ENCODE measurements at regions not wholly inside any gene's neighbourhood (a gene's known extent, or its start where the extent isn't known, plus 50 kb on each side); places are given as distances from the start of the nearest gene placed in this dataset.

DNA sequence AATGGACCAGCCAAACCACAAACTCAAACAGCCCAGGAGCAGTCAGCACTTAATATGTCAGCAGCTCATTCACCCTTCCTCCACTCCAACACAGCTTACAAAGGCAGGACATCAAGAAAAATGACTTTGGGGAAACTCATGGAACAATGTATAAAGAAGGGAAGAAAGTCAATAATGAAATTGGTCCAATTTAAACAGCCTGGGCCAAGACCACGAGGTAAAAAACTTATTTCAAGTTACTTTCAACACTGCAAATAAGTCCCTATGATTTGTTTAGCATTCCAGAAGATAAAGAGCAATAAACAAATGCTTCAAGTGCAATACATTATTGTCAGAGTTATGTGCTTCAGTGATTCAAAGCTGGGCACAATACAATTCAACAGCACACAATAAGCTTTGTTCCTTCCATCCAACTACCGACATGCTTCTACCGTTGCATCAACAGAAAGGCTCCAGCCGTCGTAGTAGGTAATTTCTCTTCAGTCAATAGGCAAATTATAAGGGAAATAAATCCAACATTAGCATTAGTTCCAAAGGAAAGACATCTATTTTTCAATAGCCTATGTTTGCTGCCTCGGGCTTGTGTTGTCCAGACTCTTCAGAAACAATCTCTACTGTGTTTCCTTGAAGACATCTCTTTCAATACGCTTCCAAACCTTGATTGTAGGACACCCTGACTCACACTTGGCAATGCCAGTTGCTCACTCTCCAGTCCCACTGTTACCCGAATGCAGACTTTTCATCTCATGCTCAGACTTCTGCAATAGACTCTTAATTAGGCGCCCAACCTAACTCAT lies 225.7 kb downstream of the NUAK1 start:
- no peak for DNase-seq (ENCODE audit: extremely low read depth, low read depth)
- TF ChIP-seq CTCF (IDR thresholded peaks at IDR 0.05; ENCODE audit: low read depth, low read length, missing control alignments) = no peak

DNA sequence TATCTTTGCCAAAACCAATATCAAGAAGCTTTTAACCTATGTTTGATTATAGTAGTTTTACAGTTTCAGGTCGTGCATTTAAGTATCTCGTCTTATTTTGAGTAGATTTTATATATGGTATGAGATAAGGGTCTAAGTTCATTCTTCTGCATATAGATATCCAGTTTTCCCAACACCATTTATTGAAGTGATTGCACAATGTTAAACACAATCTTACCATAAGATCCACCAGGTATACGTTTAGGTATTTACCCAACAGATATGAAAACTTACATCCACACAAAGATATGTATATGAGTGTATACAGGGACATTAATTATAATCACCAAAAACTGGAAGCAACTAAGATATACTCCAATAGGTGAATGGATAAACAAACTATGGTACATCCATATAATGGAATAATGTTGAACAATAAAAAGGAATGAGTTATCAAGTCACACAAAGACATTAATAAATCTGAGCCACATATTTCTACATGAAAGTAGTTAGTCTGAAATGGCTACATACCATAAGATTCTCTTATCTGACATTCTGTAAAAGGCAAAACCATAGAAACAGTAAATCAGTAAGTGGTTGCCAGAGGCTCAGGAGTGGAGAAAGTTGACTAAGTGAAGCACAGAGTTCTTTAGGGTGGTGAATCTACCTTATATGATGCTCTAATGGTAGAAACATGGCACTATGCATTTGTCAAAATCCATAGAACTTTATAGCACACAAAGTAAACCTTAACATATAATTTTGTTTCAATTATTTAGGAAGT lies 222.6 kb downstream of the NUAK1 start:
- no peak for TF ChIP-seq CTCF (IDR thresholded peaks at IDR 0.05; ENCODE audit: low read depth, low read length, missing control alignments)
- no peak overlapping the region for H3K4me3 ChIP-seq (replicated peaks; ENCODE audit: low read depth, low read length)
- no peak for DNase-seq (ENCODE audit: extremely low read depth, low read depth)

More for the DNA sequence above, 225.7 kb downstream of the NUAK1 start:
- no peak overlapping the region for H3K4me3 ChIP-seq (replicated peaks; ENCODE audit: low read depth, low read length)

- no peak for TF ChIP-seq CTCF (IDR thresholded peaks at IDR 0.05; ENCODE audit: low read depth, low read length, missing control alignments)
- DNase-seq (ENCODE audit: extremely low read depth, low read depth) = no peak
- no peak overlapping the region for H3K4me3 ChIP-seq (replicated peaks; ENCODE audit: low read depth, low read length)
Observed at GRCh38 chr12:105916760-105917039, 222.1 kb downstream of the NUAK1 start.

DNA sequence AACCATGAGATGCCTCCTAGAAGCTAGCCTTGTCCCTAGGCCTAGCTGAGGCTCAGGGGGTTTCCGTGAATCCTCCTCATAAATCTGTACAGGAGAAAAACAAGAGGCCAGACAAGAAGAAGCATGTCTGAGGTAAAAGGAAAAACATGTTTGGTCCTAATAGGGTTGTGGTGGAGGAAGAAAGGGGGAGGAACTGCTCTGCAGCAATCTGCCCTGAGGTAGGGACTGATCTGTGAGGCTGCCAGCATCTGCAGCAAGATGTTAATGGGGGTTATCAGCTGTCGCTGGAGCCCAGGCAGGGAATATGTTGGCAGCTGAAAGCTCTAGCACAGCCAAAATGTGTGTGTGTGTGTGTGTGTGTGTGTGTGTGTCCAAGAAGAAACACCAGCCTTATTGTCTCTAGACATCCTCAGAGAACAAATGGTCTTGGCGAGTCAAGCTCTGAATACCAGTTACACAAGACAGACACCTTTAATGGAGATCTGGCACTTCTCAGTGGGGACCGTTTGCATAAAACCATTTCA lies 218.5 kb downstream of the NUAK1 start:
- H3K4me3 ChIP-seq (replicated peaks; ENCODE audit: low read depth, low read length) = no peak overlapping the region
- no peak for TF ChIP-seq CTCF (IDR thresholded peaks at IDR 0.05; ENCODE audit: low read depth, low read length, missing control alignments)
- no peak for DNase-seq (ENCODE audit: extremely low read depth, low read depth)

GRCh38 chr12:105921055-105921454 lies 217.7 kb downstream of the NUAK1 start:
- no peak for TF ChIP-seq CTCF (IDR thresholded peaks at IDR 0.05; ENCODE audit: low read depth, low read length, missing control alignments)
- no peak for DNase-seq (ENCODE audit: extremely low read depth, low read depth)
- no peak overlapping the region for H3K4me3 ChIP-seq (replicated peaks; ENCODE audit: low read depth, low read length)

- no peak for DNase-seq (ENCODE audit: extremely low read depth, low read depth)
- TF ChIP-seq CTCF (IDR thresholded peaks at IDR 0.05; ENCODE audit: low read depth, low read length, missing control alignments) = no peak
- no peak overlapping the region for H3K4me3 ChIP-seq (replicated peaks; ENCODE audit: low read depth, low read length)
Observed at GRCh38 chr12:105921872-105922669, 216.7 kb downstream of the NUAK1 start.
